Fibroblast of mammary gland (primary cell): ENCODE measurements at regions not wholly inside any gene's neighbourhood (a gene's known extent, or its start where the extent isn't known, plus 50 kb on each side); places are given as distances from the start of the nearest gene placed in this dataset.
A peak's percentile ranks its signal among the peaks of the same experiment; 100 is the strongest.
"Not testable (repeated sequence)": the region's sequence is repeated elsewhere in the genome, so short reads cannot be mapped to it uniquely, and the experiment has no call there.

Source experiments
- DNase-seq: peaks from one replicate; pipeline ENCODE4 v3.0.0-alpha.2; 2010; ENCODE audit warnings: low read depth
- H3K4me3 ChIP-seq: 2 replicates; pipeline ENCODE4 v1.5.1; 2011; ENCODE audit warnings: low read depth, mild to moderate bottlenecking, low read length, moderate library complexity; ENCODE audit not compliant: control insufficient read depth
- TF ChIP-seq, protein P1 (sequence below): conservative IDR thresholded peaks from 2 replicates; pipeline ENCODE4 v1.5.1; 2011; ENCODE audit warnings: low read depth, low read length, inconsistent platforms; ENCODE audit not compliant: control insufficient read depth, insufficient read depth

DNA sequence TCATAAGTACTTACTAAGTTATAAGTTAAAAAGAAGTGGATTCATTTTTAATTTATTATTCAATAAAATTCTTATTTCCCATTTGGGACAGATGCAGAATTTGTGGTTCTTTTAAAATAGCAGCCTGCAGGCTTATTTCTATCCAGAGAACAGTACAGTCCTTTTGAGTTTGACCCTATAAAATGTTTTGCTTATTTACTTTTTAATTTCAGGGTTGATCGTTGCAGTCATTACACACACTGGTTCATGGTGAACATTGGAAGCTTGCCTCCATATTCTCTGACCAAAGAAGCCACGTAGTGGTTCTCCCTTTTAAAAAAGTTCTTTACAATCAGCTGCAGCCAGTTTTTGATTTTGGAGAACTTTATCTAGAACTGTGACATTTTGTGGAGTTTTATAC is 122.9 kb upstream of the PDE7B start:
- no peak for DNase-seq
- TF ChIP-seq, protein P1, sequence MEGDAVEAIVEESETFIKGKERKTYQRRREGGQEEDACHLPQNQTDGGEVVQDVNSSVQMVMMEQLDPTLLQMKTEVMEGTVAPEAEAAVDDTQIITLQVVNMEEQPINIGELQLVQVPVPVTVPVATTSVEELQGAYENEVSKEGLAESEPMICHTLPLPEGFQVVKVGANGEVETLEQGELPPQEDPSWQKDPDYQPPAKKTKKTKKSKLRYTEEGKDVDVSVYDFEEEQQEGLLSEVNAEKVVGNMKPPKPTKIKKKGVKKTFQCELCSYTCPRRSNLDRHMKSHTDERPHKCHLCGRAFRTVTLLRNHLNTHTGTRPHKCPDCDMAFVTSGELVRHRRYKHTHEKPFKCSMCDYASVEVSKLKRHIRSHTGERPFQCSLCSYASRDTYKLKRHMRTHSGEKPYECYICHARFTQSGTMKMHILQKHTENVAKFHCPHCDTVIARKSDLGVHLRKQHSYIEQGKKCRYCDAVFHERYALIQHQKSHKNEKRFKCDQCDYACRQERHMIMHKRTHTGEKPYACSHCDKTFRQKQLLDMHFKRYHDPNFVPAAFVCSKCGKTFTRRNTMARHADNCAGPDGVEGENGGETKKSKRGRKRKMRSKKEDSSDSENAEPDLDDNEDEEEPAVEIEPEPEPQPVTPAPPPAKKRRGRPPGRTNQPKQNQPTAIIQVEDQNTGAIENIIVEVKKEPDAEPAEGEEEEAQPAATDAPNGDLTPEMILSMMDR: no peak
- no peak overlapping the region for H3K4me3 ChIP-seq

DNA sequence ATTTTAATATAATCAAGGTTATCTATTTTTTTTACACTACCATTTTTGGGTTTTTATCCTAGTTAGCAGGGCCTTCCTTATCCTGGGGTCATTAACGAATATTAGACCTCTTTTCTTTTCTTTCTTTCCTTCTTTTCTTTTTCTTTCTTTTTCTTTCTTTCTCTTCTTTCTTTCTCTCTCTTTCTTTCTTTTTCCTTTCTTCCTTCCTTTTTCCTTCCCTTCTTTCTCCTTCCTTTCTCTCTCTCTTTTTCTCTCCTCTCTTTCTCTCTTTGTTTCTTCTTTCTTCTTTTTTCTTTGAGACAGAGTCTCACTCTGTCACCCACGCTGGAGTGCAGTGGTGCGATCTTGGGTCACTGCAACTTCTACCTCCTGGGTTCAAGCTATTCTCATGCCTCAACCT is 120.4 kb upstream of the PDE7B start:
- TF ChIP-seq, protein P1: no peak
- H3K4me3 ChIP-seq: no peak overlapping the region
- DNase-seq: no peak

DNA sequence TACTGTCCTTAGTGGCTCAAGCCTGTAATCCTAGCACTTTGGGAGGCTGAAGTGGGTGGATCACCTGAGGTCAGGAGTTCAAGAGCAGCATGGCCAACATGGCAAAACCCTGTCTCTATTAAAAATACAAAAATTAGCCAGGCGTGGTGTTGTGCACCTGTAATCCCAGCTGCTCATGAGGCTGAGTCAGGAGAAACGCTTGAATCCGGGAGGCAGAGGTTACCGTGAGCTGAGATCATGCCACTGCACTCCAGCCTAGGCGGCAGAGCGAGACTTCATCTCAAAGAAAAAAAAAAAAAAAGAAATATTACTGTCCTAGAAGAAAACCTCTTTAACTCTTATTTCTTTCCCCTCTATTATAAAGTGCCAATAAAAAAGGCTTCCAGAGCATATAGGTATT is 115.2 kb upstream of the PDE7B start:
- not testable (repeated sequence) for DNase-seq, H3K4me3 ChIP-seq

DNA sequence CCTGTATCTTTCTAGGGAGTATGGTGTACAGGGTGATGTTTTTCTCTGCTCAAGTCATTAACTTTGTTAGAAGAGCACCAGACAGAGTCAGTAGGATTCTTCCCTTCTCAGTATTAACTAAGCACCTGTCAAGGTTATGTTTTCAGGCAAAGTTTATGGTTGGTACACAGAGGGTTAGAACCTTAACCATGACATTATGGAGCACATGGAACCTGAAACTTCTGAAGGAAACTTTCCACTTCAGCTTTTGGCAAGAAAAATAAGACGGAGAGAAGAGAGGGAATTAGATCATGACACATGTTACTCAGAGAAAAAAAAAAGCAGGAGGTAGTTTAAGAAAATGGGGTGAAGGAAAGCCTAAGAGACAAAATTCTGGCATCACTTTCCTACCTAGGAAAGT is 112.9 kb upstream of the PDE7B start:
- TF ChIP-seq, protein P1: no peak
- no peak for DNase-seq
- H3K4me3 ChIP-seq: no peak overlapping the region

DNA sequence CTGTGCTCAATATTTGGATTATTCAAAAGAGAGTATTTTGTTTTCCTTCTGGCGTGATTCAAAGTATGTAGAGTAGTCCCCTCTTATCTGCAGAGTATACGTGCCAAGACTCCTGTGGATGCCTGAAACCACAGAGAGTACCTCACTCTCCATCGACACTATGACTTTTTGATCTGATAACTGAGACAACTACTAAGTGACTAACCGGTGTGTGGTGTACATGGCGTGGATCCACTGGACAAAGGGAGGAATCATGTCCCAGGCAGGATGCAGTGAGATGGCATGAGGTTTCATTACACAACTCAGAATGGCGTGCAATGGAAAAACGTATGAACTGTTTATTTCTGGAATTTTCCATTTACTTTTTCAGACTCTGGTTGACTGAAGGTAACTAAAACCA is 112.2 kb upstream of the PDE7B start:
- TF ChIP-seq, protein P1: no peak
- H3K4me3 ChIP-seq: no peak overlapping the region
- peak; percentile 69 for DNase-seq

DNA sequence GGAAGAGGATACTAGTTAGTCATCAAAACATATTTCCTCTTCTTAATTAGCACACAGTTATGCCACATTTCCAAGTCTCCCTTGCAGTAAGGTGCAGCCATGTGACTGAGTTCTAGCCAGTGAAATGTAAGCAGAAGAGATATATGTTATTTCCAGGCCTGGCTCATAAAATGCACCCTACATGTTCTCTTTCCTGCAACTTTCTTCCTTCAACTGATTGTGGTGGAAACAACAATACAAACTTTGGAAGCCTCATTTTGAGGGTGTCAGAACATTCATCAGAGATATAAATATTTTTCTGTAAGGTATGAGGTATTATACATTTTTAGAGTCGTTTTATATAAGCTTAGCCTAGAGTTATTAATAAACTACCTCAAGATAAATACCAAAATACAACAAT is 110.9 kb upstream of the PDE7B start:
- no peak for DNase-seq
- TF ChIP-seq, protein P1: no peak
- no peak overlapping the region for H3K4me3 ChIP-seq

DNA sequence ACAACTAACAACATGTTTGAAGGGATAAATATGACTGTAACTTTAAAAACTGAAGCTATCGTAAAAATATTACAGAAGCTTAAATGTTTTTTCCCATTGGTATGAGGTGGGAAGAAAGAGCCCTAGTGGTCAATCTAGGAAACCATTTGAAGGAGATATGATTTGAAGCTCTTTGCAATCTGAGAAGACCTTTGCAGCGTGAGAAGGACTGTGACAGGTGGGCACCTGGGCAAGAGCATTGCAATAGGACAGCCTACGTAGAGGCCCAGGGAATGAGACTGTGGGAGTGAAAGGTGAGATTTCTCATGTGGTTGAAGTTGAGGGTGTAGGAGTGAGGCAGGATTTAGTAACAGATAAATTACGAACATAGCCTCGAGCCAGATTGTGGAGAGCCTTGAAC is 108.0 kb upstream of the PDE7B start:
- TF ChIP-seq, protein P1: no peak
- no peak for DNase-seq
- H3K4me3 ChIP-seq: no peak overlapping the region
